ENCODE measurements at regions not wholly inside any gene's neighbourhood (a gene's known extent, or its start where the extent isn't known, plus 50 kb on each side); places are given as distances from the start of the nearest gene placed in this dataset.
"Not testable (repeated sequence)": the region's sequence is repeated elsewhere in the genome, so short reads cannot be mapped to it uniquely, and the experiment has no call there.

GRCh38 chr9:21543816-21544215 lies 61.7 kb upstream of the IFNE start:
- TF ChIP-seq POLR2AphosphoS5, POU2F2, POLR2A (IDR thresholded peaks at IDR 0.05; ENCODE audit: low read depth, low read length): not testable (repeated sequence)

All from GM12891 (cell line).